UCSD-AML1 (cell line): ENCODE measurements at regions not wholly inside any gene's neighbourhood (a gene's known extent, or its start where the extent isn't known, plus 50 kb on each side); places are given as distances from the start of the nearest gene placed in this dataset.
A peak's percentile ranks its signal among the peaks of the same experiment; 100 is the strongest.
"Not testable (repeated sequence)": the region's sequence is repeated elsewhere in the genome, so short reads cannot be mapped to it uniquely, and the experiment has no call there.

Source experiments
- DNase-seq: peaks from one replicate; lab custom pipeline; 2025; ENCODE audit not compliant: unreplicated experiment; lab: John Stamatoyannopoulos, UW

DNA sequence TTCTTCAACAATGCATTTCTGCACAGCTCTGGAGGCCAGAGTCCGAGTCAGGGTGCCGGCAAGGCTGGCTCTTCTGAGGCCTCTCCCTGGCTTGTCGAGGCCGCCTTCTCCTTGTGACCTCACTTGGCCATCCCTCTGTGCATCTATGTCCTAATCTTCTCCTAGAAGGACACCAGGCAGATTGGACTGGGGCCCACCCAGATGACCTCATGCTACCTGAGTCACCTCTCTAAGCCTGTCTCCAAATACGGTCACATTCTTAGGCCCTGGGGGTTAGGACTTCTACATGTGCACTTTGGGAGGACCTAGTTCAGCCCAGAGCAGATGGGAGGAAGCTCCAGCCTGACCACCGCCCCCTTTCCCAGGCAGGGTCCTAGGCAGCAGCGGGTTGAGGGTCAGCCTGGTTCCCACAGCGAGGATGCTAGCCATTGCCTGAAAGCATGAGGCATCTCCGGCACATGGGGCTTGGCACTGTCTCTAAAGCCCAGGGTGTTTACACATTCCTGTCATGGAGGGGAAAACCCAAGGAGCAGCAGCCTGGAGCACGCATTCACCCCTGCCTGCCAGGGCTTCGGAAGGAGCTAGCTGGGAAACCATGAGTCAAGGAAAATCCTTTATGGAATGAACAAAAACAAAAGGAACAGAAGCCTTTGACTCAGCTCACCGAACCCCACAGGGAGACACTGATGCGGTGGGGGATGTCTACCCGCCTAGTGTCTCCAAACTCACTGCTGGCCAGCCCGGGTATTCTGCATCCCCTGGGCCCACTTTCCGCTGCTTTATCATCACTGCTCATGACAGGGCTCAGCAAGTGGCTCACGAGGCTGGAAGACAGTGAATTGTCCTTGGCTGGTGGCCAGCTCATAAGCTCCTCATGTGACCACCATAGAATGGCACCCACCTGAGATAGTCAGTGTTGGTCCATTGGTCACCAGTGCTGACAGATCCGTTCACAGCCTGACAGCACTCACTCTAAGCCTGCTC lies 140.2 kb upstream of the ZNF469 start:
- DNase-seq: not testable (repeated sequence)

DNA sequence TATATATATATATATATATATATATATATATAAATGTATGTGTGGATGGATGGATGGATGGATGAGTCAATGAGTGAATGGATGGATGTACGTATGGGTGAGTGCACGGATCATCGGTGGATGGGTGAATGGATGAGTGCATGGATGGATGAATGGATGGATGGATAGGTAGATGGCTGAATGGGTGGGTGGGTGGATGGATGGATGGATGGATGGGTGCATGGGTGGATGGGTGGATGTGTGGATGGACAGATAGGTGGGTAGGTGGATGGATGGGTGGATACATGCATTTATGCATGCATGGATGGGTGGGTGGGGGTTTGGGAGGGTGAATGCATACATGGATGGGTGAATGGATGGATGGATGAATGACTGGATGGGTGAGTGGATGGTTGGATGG lies 138.8 kb upstream of the ZNF469 start:
- DNase-seq: not testable (repeated sequence)

DNA sequence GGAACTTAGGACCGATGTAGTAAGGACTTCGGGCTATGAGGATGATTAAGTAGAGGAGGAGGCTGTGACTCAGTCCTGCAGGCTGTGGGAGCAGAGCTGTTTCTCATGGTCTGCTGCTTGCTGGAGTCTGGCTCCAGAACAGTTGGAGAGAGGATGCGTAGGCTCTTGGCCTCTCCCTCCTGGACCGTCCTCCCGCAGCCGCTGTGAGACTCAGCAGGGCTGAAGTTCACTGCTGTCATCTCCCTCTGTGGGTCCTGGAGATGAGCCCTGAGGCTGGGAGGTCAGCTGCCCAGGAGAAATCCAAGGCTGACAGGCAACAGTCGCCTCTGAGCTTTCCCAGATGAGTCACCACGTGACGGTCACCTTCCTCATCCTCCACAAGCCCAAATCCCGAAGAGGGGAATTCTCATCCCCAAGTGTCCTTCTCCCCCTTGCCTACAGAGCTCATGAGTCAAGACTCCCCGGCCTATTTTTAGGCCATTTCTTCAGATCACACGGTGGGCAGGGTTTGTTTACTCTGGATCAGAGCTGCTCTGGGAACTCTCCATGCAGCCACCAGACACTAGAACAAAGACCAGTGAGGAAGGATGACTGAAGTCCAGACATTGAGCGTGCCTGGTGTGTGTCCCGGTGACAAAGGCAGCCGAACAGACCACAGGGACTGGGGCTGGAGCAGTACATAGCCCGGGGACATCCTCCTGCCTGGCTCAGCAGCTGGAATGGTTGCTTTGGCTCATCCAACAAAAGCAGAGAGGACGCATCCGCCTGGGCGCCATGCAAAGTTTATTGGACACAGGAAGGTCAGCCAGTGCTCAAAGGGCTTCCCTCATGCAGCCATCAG lies 137.3 kb upstream of the ZNF469 start:
- DNase-seq: not testable (repeated sequence)

DNA sequence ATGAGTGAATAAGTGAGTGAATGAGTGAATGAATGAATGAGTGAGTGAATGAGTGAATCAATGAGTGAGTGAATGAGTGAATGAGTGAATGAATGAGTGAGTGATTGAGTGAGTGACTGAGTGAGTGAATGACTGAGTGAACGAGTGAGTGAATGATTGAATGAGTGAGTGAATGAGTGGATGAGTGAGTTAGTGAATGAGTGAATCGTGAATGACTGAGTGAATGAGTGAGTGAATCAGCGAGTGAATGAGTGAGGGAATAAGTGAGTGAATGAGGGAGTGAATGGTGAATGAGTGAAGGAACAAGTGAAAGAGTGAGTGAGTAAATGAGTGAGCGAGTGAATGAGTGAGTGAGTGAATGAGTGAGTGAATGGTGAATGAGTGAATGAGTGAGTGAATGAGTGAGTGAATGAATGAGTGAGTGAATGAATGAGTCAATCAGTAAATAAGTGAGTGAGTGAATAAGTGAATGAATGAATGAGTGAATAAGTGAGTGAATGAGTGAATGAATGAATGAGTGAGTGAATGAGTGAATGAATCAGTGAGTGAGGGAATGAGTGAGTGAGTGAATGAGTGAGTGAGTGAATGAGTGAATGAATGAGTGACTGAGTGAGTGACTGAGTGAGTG lies 135.7 kb upstream of the ZNF469 start:
- not testable (repeated sequence) for DNase-seq

DNA sequence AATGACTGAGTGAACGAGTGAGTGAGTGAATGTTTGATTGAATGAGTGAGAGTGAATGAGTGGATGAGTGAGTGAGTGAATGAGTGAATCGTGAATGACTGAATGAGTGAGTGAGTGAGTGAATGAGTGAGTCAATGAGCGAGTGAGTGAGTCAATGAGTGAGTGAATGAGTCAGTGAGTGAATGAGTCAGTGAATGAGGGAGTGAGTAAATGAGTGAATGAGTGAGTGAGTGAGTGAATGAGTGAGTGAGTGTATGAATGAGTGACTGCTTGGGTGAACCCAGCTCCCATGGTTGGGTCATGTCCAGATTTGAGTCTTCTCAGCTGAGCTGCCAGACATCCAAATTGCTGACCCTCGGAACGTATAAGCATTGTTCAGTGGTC lies 135.2 kb upstream of the ZNF469 start:
- not testable (repeated sequence) for DNase-seq

- not testable (repeated sequence) for DNase-seq
Observed at GRCh38 chr16:88248761-88249160, 134.0 kb upstream of the ZNF469 start.

- DNase-seq: not testable (repeated sequence)
Observed at GRCh38 chr16:88250381-88250780, 132.4 kb upstream of the ZNF469 start.

DNA sequence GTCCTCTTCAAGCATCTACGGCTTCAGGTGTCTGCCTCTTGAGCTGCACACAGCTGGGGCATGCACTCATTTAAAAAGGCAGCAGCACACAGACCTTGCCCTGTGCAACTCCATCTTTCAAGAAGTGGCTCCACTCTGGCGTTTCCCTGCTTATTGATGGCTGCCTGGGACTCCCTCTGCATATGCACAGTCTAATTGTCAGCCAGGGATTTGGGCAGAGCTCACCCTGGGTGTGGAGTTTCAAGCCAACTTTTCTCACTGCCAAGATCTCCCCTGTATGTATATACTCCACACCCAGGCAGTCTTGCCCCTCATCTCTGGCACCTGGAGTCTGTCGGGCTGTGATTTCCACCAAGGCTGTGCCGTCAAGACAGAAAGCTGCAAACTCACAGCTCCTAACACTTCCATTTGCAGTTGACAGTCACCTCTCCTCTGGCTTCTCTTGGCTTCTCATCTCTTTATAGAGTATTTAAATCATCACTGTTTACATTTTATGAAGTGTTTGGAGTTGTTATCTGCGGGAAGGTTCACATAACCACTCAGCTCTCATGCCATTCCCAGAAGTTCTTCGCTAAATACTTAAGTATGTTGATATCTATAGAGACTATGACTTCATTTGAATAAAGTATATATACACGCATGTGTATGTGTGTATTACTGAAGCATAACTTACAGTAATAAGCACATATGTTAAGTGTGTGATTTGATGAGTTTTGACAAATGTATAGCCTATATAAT lies 130.5 kb upstream of the ZNF469 start:
- not testable (repeated sequence) for DNase-seq

GRCh38 chr16:88258141-88258540 lies 124.6 kb upstream of the ZNF469 start:
- not testable (repeated sequence) for DNase-seq

DNA sequence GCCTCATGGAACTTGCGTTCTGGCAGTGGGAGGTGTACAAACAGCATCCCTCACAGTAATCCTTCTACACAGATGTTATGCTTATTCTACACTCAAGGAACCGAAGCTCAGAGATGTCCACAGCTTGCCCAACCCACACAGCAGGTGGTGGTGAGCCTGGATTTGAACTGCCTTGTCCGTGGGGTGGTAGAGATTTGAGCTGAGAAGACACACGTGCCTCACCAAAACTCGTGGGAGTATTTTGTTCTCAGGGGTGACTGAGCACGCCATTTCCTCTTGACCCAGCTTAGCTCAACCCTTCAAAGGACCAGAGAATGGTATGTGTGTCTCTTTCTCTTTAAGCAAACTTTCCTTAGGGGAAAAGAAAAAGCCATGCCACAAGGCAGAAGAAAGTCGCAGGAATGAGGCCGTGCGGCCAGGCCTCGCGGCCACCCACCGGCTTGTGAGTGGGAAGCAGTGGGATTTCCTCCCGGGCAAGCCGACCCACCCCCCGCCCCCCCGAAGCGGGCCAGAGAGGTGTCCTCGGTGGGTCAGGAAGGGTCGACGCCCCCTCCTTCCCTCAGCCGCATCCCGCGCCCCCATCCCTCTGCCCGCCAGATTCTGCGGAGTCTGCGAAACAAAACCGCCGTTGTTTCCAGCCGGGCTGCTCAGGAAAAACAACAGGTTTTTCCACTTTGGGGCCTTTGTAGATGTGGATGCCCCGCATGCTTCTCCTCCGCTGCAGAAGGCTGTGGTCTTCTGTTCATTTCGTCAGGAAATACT lies 123.8 kb upstream of the ZNF469 start:
- not testable (repeated sequence) for DNase-seq

DNA sequence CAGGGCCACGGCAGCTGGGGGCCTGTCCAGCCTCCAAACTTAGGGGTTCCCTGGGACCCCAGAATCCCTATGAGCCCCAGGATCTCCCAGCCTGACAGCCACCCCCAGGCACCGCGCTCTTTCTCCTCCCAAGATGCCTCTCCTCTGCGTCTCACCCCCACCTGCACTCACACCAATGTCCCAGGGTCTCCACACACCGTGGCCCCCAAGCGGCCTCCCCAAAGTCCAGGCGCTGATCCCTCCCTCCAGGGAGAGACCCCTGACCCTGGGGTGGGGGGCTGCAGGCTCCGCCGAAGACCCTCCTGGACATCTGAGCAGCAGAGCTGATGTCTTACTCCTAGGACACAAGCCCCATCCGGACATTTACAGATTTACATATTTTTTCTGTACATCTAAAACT lies 123.2 kb upstream of the ZNF469 start:
- not testable (repeated sequence) for DNase-seq

DNA sequence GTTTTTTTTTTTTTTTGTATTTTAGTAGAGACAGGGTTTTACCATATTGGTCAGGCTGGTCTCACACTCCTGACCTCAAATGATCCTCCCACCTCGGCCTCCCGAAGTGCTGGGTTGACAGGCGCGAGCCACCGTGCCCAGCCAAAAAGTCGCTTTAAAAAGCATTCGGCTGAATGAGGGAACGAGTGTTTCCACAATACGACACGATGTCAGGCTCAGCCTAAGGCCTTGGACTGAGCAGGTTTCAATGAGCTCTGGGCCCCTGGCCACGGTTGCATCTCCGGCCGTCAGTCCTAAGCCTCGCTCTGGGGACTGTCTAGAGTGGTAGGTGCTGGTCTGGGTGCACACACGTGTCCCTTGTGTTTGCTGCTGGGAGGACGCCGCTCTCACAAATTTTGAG lies 122.6 kb upstream of the ZNF469 start:
- DNase-seq: not testable (repeated sequence)

- not testable (repeated sequence) for DNase-seq
Observed at GRCh38 chr16:88260881-88261665, 121.7 kb upstream of the ZNF469 start.

GRCh38 chr16:88261814-88262605 lies 120.7 kb upstream of the ZNF469 start:
- DNase-seq: not testable (repeated sequence)

- DNase-seq: not testable (repeated sequence)
Observed at GRCh38 chr16:88262858-88263563, 119.7 kb upstream of the ZNF469 start.

DNA sequence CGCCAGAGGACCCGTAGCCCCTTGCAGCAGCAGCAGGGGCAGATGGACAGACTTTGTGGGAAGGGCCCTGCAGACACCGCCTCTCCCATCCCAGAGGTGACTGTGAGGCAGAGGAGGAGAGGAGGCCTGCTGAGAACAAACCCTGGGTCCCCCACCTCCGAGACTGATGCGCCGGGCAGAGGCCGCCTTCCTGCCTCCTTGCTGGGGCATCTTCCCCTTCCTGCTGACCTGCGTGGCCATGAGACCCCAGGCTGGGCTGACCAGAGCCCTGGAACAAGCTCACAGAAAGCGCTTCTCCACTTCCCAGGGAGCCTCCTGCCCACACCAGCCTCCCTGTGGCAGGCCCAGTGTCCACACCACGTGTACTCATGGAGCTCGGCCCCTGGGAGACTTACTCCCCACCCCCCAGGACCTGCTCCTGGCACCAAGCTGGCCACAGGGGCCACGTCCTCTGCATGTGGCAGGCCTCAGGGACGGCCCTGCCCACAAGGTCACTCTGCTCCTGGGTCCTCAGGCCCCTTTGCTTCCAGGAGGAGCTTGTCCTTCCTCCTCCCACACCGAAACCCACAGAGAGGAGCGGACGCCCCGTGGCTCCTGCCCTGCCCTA lies 119.0 kb upstream of the ZNF469 start:
- DNase-seq: not testable (repeated sequence)

DNA sequence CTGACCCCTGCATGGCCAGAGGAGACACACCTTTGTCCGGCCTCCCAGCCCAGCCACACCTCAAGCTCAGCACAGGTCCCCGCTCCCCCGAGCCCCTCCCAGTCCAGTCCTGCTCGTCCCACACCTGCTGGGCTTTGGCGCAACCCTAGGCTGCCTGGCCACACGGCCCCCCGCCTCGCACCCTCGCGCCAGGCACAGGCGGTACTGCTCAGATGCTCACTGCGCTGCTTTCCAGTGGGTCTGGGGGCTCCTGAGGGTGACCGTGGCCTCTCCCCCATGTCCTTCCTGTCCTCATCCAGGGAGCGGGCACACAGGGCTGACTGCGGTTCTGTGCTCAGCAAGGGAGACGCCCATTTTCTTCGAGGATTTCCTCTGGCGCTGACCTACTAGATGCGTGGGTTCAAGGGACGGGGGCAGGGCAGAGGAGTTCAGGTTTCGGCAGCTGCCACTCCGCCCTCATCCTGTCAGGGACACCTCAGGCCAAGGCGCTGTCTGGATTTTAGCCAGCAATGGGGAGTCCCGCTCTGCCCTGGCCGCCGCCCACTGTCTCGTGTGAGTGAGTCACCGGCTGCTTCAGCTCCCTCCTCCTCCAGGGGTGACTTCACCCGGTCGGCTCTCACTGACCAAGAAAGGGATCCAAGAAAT lies 118.0 kb upstream of the ZNF469 start:
- DNase-seq: peak; percentile 66
